NCI-H460 (cell line): ENCODE measurements at regions not wholly inside any gene's neighbourhood (a gene's known extent, or its start where the extent isn't known, plus 50 kb on each side); places are given as distances from the start of the nearest gene placed in this dataset.
"Not testable (repeated sequence)": the region's sequence is repeated elsewhere in the genome, so short reads cannot be mapped to it uniquely, and the experiment has no call there.

Experiments used
- DNase-seq: peaks from one replicate; pipeline ENCODE4 v3.0.0-alpha.2; 2016; ENCODE audit warnings: low read depth; ENCODE audit errors: extremely low read depth

- DNase-seq: no peak
Measured at GRCh38 chr2:103361712-103362111, 599.9 kb downstream of the TMEM182 start.

- no peak for DNase-seq
Measured at GRCh38 chr2:103363639-103364038, 601.8 kb downstream of the TMEM182 start.

- no peak for DNase-seq
Measured at GRCh38 chr2:103364177-103364576, 602.3 kb downstream of the TMEM182 start.

DNA sequence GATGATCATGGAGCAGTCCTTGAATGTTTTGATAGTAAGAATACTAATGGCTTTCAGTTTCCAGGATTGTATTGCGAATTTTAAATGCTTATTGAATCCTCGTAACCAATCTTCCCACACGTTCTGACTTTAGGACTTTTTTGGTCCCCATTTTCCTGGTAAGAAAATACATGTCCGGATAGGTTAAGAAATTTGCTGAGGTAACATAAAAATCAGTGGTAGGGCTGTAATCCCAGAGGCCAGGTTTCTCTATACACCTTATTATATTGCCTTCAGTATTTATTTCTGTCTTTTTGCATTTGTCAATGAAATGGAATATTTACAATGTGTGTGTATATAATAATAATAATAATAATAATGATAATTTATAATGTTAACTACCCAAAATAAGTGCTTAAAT lies 603.2 kb downstream of the TMEM182 start:
- DNase-seq: no peak

- no peak for DNase-seq
Measured at GRCh38 chr2:103367877-103368276, 606.0 kb downstream of the TMEM182 start.

DNA sequence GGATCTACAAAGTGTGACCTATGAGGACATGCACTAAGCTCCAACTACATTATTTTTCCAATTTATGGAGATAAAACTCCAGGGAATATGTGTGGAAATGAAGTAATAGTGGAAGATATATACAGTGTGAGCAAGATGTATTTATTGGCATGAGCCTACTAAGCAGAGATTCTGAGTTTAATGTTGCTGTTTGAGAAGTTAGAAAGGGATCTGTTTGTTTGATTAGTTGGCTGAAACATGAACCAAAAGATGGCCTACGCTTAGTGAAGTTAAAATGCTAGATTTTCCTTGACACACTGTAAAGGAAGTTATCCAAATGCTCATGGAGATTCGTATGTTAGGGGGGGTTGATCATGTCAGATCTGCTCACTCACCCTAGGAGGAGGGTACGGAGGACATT lies 621.7 kb downstream of the TMEM182 start:
- no peak for DNase-seq

- DNase-seq: no peak
Measured at GRCh38 chr2:103386872-103387271, 625.0 kb downstream of the TMEM182 start.

DNA sequence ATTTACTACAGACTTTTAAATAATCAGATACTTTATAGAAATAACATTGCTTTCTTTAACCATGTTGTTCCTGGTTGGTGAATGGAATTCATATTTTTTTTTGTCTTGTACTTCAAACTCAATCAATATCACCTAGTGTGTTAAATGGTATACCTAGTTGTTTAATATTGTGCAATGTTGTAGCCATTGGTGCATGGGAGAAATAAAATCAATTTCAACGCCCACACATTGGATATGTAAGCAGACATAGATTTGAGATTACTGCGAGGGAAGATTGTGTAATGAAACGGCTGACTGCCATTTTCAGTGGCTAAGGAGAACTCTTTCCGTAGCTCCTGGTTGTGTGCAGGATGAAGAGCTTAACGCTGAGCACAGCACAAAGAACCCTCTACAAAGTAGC lies 626.1 kb downstream of the TMEM182 start:
- DNase-seq: no peak

- DNase-seq: no peak
Measured at GRCh38 chr2:103396152-103396551, 634.3 kb downstream of the TMEM182 start.

DNA sequence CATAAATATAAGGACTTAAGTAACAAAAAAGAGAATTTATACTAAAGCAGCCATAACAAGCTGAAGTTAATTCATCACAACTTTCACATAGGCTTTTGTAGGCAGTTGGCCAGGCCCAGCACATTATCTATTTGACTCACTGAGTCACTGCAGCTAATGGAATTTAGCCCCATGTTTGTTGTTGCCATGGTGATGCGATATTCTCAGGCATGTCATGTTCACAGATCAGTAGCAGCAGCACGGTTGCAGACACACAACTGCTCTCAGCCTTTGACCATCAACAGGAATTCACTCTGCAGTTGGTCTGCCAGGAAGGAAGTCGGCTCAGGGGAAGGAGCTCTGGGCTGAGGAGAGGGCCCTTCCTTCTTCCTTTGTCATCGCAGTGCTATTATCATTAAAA lies 639.8 kb downstream of the TMEM182 start:
- peak; percentile 35 for DNase-seq

DNA sequence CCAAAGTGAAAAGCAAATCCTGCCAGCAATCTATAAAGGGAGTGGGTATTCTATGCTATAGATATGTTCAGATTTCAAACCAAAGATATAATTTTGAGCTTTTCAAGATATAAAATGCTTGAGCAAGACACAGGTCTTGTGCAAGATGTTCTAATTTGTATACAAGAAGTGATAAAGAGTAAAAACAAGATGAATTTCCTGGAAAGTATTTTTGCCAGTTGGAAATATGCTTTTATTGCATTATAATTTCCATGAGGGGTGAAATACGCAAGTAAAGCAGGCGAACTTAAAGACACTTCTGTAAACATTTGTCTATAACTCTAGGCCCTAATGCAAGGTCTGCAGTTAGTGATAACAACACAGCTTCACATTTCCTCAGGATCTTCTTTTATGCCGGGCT lies 640.5 kb downstream of the TMEM182 start:
- no peak for DNase-seq

GRCh38 chr2:103402944-103403343 lies 641.1 kb downstream of the TMEM182 start:
- peak; percentile 4 for DNase-seq

GRCh38 chr2:103403388-103403787 lies 641.6 kb downstream of the TMEM182 start:
- not testable (repeated sequence) for DNase-seq

DNA sequence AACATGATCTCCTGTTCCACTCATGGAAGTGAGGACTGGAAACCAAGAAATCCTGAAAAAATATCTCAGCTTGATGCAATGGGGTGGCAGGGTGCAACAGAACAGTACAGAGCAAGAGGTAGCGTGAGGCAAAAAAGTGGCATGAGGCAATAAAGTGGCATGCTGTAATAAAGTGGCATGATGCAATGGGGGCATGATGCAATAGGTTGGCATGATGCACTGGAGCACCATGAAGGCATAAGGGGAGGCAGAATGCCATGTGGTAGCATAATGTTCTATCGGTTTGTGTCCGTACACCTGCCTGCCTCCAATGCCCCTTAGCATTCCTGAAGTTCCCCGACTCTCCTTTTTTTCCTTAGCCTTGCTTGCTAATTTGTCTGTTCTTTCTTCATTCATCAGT lies 648.4 kb downstream of the TMEM182 start:
- no peak for DNase-seq

DNA sequence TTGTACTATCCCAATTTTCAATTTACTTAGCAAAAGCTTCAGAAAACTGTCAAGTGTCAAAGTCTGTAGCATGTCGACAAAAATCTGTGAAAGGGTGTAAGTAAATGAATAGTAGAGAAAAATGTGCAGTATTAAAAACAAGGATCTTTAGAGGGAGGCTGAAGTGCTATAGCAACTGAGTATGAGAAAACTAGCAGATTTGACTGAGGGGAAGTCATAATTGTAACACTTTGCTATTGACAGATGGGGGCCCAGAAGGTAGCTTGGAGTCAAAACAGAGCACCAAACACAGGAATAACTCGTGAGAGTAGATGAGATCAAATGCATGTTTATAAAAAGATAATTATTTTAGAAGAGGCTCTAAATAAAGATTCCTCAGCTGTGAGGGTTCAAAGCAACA lies 657.7 kb downstream of the TMEM182 start:
- no peak for DNase-seq

- no peak for DNase-seq
Measured at GRCh38 chr2:103423100-103423499, 661.3 kb downstream of the TMEM182 start.

- DNase-seq: no peak
Measured at GRCh38 chr2:103427567-103427966, 665.7 kb downstream of the TMEM182 start.

DNA sequence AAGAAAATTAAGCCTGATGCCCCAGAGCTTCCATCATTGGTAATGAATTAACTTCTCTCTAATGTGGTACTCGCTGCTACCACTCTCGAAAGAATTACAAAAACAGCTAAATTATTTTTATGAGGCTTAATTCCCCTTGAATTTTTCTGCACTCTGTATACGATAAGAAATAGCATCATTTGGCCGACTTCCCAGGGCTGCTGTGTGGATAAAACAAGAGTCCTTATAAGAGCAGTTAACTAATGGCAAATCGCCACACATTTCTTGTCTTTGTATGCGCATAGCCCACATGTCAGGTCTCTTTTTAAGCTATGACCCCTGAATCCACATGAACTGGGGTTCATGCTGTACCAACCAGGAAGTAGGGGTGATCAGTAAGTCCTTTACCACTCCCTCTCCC lies 668.4 kb downstream of the TMEM182 start:
- DNase-seq: no peak

DNA sequence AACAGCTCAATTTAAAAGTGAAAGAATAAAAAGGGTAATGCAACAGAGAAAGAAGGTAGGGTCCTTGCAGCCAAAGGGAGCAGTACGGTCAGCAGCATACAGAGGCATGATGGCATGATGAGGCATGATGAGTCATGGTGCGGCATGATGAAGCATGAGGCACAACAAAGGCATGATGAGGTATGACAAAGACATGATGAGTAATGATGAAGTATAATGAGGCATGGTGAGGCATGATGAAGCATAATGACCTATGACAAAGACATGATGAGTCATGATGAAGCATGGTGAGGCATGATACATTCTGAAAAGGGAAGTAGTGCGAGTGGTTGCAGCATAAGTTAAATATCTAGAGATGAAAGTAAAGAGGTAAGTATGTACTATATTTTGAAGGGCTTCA lies 673.2 kb downstream of the TMEM182 start:
- peak; percentile 54 for DNase-seq

DNA sequence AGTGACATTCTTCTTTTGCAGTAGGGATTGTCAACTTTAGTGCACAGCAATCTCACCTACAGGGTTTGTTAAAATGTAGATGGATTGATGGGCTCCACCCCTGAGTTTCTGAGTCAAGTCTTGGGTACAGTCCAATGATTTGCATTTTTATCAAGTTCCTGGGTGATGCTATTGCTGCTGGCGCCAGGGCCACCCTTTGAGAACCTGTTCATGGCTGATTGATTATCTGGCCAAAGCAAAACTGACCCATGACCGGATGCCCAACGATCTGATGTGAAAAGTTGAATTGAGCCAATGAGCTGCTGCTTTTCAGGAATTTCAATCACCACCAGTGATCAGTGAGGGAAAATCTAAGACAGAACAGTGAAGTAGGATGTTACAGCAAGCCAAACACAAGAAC lies 675.3 kb downstream of the TMEM182 start:
- no peak for DNase-seq

GRCh38 chr2:103445347-103445746 lies 683.5 kb downstream of the TMEM182 start:
- no peak for DNase-seq

GRCh38 chr2:103448495-103448894 lies 686.7 kb downstream of the TMEM182 start:
- DNase-seq: no peak

- DNase-seq: no peak
Measured at GRCh38 chr2:103451283-103451682, 689.5 kb downstream of the TMEM182 start.

DNA sequence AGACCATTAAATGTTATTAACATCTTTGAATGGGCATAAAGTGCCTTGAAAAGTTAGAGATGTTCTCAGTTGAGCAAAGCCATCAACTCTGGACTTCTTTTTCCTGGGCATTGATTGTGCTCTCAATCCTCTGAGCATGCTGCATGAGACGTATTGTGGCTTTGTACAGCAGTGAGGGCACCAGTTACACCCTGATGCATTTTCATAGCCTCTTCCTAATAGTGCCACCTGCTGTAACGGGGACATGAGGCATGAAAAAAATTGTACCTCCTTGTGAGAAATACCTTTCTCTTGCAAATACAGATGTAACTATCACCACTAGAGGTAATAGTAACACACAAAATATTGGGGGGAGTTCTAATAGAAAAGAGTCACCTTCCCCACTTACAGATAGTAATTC lies 697.5 kb downstream of the TMEM182 start:
- DNase-seq: no peak
